HepG2 (cell line): ENCODE measurements at regions not wholly inside any gene's neighbourhood (a gene's known extent, or its start where the extent isn't known, plus 50 kb on each side); places are given as distances from the start of the nearest gene placed in this dataset.

Experiments
- CTCF ChIP-seq: sonication (generic); formaldehyde crosslinking; IDR thresholded peaks from 2 replicates; pipeline ENCODE4 v1.5.0; 2020; ENCODE audit warnings: mild to moderate bottlenecking, missing genetic modification reagents, moderate library complexity
- POLR2A ChIP-seq, 2 experiments: IDR thresholded peaks; 2 replicates each; pipeline ENCODE4 v1.6.1; 2011; ENCODE audit warnings: low read depth in 2 of 2, low read length in 2 of 2, mild to moderate bottlenecking in 1 of 2, moderate library complexity in 1 of 2; ENCODE audit not compliant: insufficient read depth in 1 of 2
- SMC3 ChIP-seq: IDR thresholded peaks from 2 replicates; pipeline ENCODE4 v1.6.1; 2011; ENCODE audit warnings: low read length, improper control_type of control experiment
- XBP1 ChIP-seq: sonication (generic); formaldehyde crosslinking; IDR thresholded peaks from 2 replicates; pipeline ENCODE4 v1.5.0; 2020; ENCODE audit warnings: missing genetic modification reagents
- ZFP36 ChIP-seq: fragments of 150-350 bp; IDR thresholded peaks from 2 replicates; pipeline ENCODE4 v1.6.1; 2018; ENCODE audit warnings: borderline replicate concordance, low read length, low read depth; ENCODE audit not compliant: partially characterized antibody
- ZNF138 ChIP-seq: sonication (generic); formaldehyde crosslinking; IDR thresholded peaks from 2 replicates; pipeline ENCODE4 v1.5.0; 2020; ENCODE audit warnings: mild to moderate bottlenecking, low read depth, missing genetic modification reagents
- ZNF431 ChIP-seq: sonication (generic); formaldehyde crosslinking; IDR thresholded peaks from 2 replicates; pipeline ENCODE4 v1.9.0; 2022; ENCODE audit warnings: missing genetic modification reagents, low read depth, mild to moderate bottlenecking, borderline replicate concordance
- TF ChIP-seq, protein P1 (sequence below): sonication (generic); formaldehyde crosslinking; IDR thresholded peaks from 2 replicates; pipeline ENCODE4 v1.5.0; 2020; ENCODE audit warnings: missing genetic modification reagents

- TF ChIP-seq ZFP36 (no peak), CTCF (no peak), POLR2A (IDR thresholded peaks at IDR 0.05; ENCODE audit: insufficient read depth in 1 of 2, low read depth in 2 of 2, low read length in 2 of 2) (no peak), SMC3 (no peak), ZNF138 (CRISPR knock-in tag) (no peak), ZNF431 (CRISPR knock-in tag) (no peak), XBP1 (no peak)
- TF ChIP-seq, protein P1, sequence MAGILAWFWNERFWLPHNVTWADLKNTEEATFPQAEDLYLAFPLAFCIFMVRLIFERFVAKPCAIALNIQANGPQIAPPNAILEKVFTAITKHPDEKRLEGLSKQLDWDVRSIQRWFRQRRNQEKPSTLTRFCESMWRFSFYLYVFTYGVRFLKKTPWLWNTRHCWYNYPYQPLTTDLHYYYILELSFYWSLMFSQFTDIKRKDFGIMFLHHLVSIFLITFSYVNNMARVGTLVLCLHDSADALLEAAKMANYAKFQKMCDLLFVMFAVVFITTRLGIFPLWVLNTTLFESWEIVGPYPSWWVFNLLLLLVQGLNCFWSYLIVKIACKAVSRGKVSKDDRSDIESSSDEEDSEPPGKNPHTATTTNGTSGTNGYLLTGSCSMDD (CRISPR knock-in tag), result no peak
These were observed 1789.6 kb downstream of the TP53TG3F start for GRCh38 chr16:35249051-35249450.
